ENCODE measurements at regions not wholly inside any gene's neighbourhood (a gene's known extent, or its start where the extent isn't known, plus 50 kb on each side); places are given as distances from the start of the nearest gene placed in this dataset.

GRCh38 chr20:11843289-11843688 lies 74.4 kb upstream of the BTBD3 start:
- DNase-seq (ENCODE audit: low read depth in 4 of 4, low spot score in 1 of 4), result no peak

GRCh38 chr20:11844691-11845090 lies 73.0 kb upstream of the BTBD3 start:
- no peak for DNase-seq (ENCODE audit: low read depth in 4 of 4, low spot score in 1 of 4)

- no peak for DNase-seq (ENCODE audit: low read depth in 4 of 4, low spot score in 1 of 4)
Observed at GRCh38 chr20:11845340-11845739, 72.4 kb upstream of the BTBD3 start.

- no peak for DNase-seq (ENCODE audit: low read depth in 4 of 4, low spot score in 1 of 4)
Observed at GRCh38 chr20:11846131-11846530, 71.6 kb upstream of the BTBD3 start.

GRCh38 chr20:11847827-11848226 lies 69.9 kb upstream of the BTBD3 start:
- DNase-seq (ENCODE audit: low read depth in 4 of 4, low spot score in 1 of 4), result no peak

GRCh38 chr20:11849270-11849915 lies 68.3 kb upstream of the BTBD3 start:
- no peak for DNase-seq (ENCODE audit: low read depth in 4 of 4, low spot score in 1 of 4)

- no peak for DNase-seq (ENCODE audit: low read depth in 4 of 4, low spot score in 1 of 4)
Observed at GRCh38 chr20:11849976-11850670, 67.6 kb upstream of the BTBD3 start.

- no peak for DNase-seq (ENCODE audit: low read depth in 4 of 4, low spot score in 1 of 4)
Observed at GRCh38 chr20:11850901-11851300, 66.8 kb upstream of the BTBD3 start.

GRCh38 chr20:11851646-11852045 lies 66.0 kb upstream of the BTBD3 start:
- no peak for DNase-seq (ENCODE audit: low read depth in 4 of 4, low spot score in 1 of 4)

- no peak for DNase-seq (ENCODE audit: low read depth in 4 of 4, low spot score in 1 of 4)
Observed at GRCh38 chr20:11852189-11852588, 65.5 kb upstream of the BTBD3 start.

GRCh38 chr20:11852811-11853210 lies 64.9 kb upstream of the BTBD3 start:
- DNase-seq (ENCODE audit: low read depth in 4 of 4, low spot score in 1 of 4), result no peak

- DNase-seq (ENCODE audit: low read depth in 4 of 4, low spot score in 1 of 4), result no peak
Observed at GRCh38 chr20:11853359-11853758, 64.3 kb upstream of the BTBD3 start.

- DNase-seq (ENCODE audit: low read depth in 4 of 4, low spot score in 1 of 4), result no peak
Observed at GRCh38 chr20:11861479-11861878, 56.2 kb upstream of the BTBD3 start.

GRCh38 chr20:11867291-11867919 lies 50.3 kb upstream of the BTBD3 start:
- DNase-seq (ENCODE audit: low read depth in 4 of 4, low spot score in 1 of 4), result no peak

Measured in stimulated activated CD4-positive, alpha-beta T cell treated with anti-CD3 and anti-CD28 coated beads, Interleukin-1b, Interleukin-23, amount 100 ng/mL, for 24 hours (primary cell).